ENCODE measurements at regions not wholly inside any gene's neighbourhood (a gene's known extent, or its start where the extent isn't known, plus 50 kb on each side); places are given as distances from the start of the nearest gene placed in this dataset.
"Not testable (repeated sequence)": the region's sequence is repeated elsewhere in the genome, so short reads cannot be mapped to it uniquely, and the experiment has no call there.

DNA sequence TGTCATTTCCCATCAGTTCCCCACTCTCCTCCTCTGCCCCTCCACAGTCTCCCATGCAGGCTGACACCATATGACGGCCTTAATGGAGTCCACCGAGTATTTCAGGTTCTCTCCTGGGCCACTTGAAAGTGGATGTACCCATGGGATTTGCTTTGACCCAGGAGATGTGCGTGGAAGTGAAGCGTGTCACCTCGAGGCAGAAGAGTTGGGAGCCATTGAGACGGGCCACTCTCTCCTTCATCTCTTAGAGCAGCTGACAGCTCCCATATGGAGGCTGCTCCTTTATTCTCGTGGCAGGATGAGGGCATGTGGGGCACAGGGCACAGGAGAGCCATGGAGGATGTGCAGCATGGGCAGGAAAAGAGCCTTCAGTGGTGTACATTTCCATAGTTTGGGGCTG is 144.7 kb upstream of the CRYM start:
- H3K27ac ChIP-seq; H3K9me3 ChIP-seq (replicated peaks in 1 of 11); H3K4me3 ChIP-seq; H3K36me3 ChIP-seq; H3K9ac ChIP-seq; H3K4me1 ChIP-seq; H3K4me2 ChIP-seq; H3K27me3 ChIP-seq; H4K20me1 ChIP-seq: not testable (repeated sequence)

DNA sequence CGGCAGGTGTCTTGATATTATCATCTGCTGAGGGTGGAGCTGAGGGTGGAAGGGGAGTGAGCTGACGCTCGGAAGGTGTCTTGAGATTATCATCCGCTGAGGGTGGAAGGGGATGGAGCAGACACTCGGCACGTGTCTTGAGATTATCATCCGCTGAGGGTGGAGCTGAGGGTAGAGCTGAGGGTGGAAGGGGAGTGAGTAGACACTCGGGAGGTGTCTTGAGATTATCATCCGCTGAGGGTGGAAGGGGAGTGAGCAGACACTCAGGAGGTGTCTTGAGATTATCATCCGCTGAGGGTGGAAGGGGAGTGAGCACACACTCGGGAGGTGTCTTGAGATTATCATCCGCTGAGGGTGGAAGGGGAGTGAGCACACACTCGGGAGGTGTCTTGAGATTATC is 126.6 kb upstream of the CRYM start:
- H3K27me3 ChIP-seq; H3K4me2 ChIP-seq; H4K20me1 ChIP-seq; H3K36me3 ChIP-seq; H3K27ac ChIP-seq; H3K9me3 ChIP-seq (replicated peaks in 1 of 11); H3K9ac ChIP-seq; H3K4me1 ChIP-seq; H3K4me3 ChIP-seq: not testable (repeated sequence)

DNA sequence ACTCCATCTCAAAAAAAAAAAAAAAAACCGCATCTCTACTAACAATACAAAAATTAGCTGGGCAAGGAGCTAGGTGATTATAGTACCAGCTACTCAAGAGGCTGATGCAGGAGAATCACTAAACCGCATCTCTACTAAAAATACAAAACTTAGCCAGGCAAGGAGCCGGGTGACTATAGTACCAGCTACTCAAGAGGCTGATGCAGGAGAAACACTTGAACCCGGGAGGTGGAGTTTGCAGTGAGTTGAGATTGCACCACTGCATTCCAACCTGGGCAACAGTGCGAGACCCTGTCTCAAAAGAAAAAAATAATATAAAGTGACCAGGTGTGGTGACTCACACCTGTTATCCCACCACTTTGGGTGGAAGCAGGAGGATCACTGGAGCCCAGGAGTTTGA is 119.8 kb upstream of the CRYM start:
- H4K20me1 ChIP-seq; H3K4me2 ChIP-seq; H3K9ac ChIP-seq; H3K4me1 ChIP-seq; H3K4me3 ChIP-seq; H3K9me3 ChIP-seq (replicated peaks in 1 of 11); H3K27ac ChIP-seq; H3K36me3 ChIP-seq; H3K27me3 ChIP-seq: not testable (repeated sequence)

DNA sequence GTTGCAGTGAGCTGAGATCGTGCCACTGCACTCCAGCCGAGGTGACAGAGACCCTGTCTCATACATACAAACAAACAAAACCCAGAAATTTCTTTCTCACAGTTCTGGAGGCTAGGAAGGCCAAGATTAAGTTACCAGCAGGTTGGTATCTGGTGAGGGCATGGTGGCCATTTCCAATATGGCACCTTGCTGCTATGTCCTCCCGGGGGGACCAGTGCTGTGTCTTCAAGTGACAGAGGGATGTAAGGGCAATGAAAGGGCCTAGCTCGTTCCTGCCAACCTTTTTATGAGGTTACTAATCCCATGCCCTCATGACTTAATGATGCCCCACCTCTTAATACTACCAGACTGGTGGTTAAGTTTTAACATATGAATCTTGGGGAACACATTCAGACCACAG is 118.5 kb upstream of the CRYM start:
- H4K20me1 ChIP-seq; H3K4me1 ChIP-seq; H3K9me3 ChIP-seq (replicated peaks in 1 of 11); H3K27me3 ChIP-seq; H3K9ac ChIP-seq; H3K36me3 ChIP-seq; H3K4me3 ChIP-seq; H3K27ac ChIP-seq; H3K4me2 ChIP-seq: not testable (repeated sequence)

DNA sequence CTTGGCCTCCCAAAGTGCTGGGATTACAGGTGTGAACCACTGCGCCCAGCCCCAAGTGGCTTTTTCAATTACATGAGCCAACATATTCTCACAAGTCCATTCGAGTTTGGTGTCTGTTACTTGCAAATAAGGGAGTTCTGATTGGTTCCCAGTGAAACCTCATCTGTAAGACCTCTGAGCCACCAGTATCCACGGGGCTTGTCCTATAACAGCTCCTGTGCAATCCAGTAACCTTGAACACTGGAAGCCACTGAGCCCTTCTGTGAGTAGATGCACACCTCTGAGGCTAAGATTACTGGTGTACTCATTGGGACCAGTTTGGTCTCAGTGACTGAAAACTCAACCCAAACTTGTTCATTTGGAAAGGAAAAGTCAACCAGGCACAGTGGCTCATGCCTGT is 112.5 kb upstream of the CRYM start:
- H4K20me1 ChIP-seq; H3K36me3 ChIP-seq; H3K9me3 ChIP-seq (replicated peaks in 1 of 11); H3K4me2 ChIP-seq; H3K4me1 ChIP-seq; H3K27ac ChIP-seq; H3K9ac ChIP-seq; H3K4me3 ChIP-seq; H3K27me3 ChIP-seq: not testable (repeated sequence)

DNA sequence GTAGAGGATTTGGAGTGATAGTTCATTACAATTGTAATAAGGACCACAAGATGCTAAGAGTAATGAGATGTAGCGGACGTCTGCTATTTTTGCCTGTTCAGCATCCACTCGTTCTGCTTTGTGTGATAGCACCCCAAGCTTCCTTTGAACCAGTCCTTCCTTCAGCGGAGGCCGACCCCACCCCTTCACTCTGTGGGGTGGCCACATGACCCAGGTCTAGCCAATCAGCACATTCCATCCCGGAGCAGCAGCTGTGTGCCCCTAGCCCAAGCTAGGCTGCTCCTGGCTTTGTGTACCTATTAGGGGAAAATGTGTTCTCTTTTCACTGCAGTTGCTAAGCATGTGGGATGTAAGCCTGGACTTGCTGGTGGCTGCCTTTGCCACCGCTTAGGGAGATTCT is 111.8 kb upstream of the CRYM start:
- not testable (repeated sequence) for H3K4me3 ChIP-seq; H3K4me2 ChIP-seq; H3K27me3 ChIP-seq; H4K20me1 ChIP-seq; H3K9ac ChIP-seq; H3K9me3 ChIP-seq (replicated peaks in 1 of 11); H3K27ac ChIP-seq; H3K36me3 ChIP-seq; H3K4me1 ChIP-seq

DNA sequence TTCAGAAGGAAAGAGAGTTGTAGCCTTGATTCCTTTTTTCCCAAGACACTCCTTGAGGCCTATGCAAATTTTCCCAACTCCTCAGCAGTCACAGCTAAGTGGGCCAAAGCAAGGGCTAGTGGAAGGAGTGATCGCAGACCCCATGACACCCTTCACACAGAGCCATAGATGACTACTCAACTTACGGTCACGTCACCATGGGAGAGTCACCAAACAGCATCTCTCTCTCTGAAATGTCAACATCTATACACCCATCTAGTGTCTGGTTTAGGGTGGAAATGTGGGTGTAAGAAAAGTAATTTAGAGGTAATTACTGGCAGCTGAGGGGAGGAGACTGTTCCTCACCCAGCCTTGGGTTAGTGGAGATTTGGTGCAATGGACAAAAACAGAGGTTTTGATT is 109.7 kb upstream of the CRYM start:
- not testable (repeated sequence) for H3K27me3 ChIP-seq; H4K20me1 ChIP-seq; H3K9me3 ChIP-seq (replicated peaks in 1 of 11); H3K4me1 ChIP-seq; H3K4me2 ChIP-seq; H3K4me3 ChIP-seq; H3K27ac ChIP-seq; H3K36me3 ChIP-seq; H3K9ac ChIP-seq

DNA sequence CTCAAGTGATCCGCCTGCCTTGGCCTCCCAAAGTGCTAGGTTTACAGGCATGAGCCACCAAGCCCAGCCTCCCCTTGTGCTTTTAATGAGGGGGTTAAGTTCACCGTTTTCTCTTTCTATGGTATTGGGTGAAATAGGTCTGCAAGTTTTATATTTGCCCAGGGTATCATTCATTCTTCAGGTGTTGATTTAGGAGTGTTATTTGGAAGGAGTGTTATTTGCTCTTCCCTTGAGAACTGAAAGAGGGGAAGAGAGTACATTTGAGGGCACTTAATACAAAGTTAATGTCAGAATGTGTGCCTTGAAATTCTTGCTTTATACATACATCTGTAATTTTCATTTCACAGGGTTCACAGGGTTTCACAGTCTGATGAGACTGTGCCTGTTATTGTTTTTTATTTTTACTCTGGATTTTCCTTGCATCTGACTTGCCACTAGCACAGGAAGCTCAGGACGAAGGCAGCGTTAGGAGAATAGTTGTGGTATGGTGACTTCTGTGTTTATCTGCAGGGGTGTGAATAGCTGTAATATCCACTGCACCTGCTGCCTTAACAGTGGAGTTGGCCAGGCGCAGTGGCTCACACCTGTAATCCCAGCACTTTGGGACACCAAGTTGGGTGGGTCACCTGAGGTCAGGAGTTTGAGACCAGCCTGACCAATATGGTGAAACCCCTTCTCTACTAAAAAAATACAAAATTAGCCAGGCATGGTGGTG is 108.3 kb upstream of the CRYM start:
- H3K27ac ChIP-seq; H3K27me3 ChIP-seq; H3K4me2 ChIP-seq; H3K36me3 ChIP-seq; H3K9ac ChIP-seq; H3K4me3 ChIP-seq; H3K9me3 ChIP-seq (replicated peaks in 1 of 11); H4K20me1 ChIP-seq; H3K4me1 ChIP-seq: not testable (repeated sequence)

DNA sequence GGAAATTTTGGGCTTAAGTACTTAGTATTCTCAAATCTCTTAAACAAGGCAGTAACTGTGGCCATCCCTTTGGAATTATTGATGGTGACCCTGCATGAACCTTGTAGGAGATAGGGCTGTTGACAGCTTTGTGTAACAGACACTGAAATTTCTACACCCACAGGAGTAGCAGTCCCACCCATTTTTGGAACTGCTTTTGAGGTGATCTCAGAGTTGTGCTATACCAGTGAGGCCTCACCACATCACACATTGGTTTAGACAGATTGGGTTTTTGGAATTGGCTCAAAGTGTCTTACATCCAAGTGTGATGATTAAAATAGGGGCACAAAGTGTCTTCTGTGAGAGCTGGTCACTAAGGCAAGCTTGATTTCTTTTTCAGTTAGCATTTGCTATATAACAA is 105.6 kb upstream of the CRYM start:
- H3K27ac ChIP-seq; H3K9ac ChIP-seq; H3K4me3 ChIP-seq; H3K9me3 ChIP-seq (replicated peaks in 1 of 11); H4K20me1 ChIP-seq; H3K27me3 ChIP-seq; H3K36me3 ChIP-seq; H3K4me2 ChIP-seq: not testable (repeated sequence)
- H3K4me1 ChIP-seq = peaks cover 0 to 13% (median 4%) of the 10 kb centered on the region in 10 experiments; a peak in 9 of 20 replicates

DNA sequence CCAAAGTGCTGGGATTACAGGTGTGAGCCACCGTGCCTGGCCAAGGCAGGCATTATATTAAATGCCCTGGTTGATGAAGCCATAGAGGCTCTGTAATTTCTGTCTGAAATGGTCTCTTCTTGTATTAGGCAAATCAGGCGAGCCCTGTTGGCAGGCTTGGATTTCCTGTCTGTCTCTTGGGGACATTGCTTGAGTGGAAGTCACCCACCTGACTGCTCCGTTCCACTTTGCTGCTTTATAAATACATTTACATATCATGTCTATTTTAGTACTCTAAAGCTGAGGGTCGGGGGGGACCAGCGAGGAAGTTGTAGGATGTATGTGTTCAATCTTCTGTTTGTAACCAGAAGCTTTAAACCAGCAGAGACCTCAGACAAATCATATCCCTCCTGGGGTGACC is 101.6 kb upstream of the CRYM start:
- not testable (repeated sequence) for H3K9me3 ChIP-seq (replicated peaks in 1 of 11); H3K27me3 ChIP-seq; H3K27ac ChIP-seq; H4K20me1 ChIP-seq; H3K9ac ChIP-seq; H3K36me3 ChIP-seq; H3K4me3 ChIP-seq
- peaks cover 0 to 15% (median 4%) of the 10 kb centered on the region in 10 experiments; a peak in 9 of 20 replicates for H3K4me1 ChIP-seq
- H3K4me2 ChIP-seq = peak overlapping the region in 1 of 11 experiments; percentile 44; a peak in 1 of 22 replicates

DNA sequence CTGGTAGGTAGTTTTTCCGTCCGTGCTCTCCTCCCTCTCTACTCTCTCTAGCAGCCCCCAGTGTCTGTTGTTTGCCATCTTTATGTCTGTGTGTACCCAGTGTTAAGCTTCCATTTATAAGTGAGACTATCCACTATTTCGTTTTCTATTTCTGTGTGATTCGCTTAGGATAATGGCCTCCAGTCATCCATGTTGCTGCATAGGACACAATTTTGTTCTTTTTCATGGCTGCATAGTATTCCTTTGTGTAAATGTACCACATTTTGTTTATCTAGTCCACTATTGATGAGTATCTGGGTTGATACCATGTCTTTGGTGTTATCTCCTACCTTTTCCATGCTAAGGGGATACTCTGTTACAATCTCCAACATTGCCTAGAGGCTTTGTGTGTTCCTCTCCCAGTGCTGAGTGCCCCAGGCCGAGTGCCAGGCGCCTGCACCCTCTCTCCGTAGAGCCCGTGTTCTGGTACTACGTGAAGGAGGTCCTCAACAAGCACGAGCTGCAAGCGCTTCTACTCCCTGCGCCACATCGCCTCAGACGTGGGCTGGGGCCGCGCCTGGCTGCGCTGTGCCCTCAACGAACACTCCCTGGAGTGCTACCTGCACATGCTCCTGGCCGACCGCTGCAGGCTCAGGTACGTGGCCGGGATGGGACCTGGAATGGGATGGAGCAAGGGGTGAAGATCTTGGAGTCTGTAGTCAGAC is 98.3 kb upstream of the CRYM start:
- H4K20me1 ChIP-seq; H3K4me2 ChIP-seq; H3K36me3 ChIP-seq; H3K9me3 ChIP-seq (replicated peaks in 1 of 11); H3K27ac ChIP-seq; H3K27me3 ChIP-seq; H3K9ac ChIP-seq; H3K4me3 ChIP-seq: not testable (repeated sequence)
- H3K4me1 ChIP-seq = peaks cover 0 to 15% (median 4%) of the 10 kb centered on the region in 10 experiments; a peak in 11 of 20 replicates

DNA sequence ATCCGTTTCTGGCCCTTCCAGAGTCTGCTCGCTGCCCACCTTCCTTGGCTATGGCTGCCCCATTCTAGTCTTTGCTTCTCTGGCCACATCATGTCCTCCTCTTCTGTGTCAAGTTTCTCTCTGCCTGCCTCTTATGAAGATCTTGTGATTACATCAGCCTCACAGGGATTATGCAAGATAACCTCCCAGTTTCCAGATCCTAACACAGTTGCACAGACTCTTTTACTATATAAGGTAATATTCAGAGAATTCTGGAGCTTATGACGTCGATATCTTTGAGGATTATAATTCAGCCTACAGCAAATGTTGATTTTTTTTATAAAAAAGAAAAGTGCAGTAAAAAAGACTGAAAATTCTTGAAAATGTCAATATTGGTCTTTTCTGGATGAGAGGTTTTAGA is 97.2 kb upstream of the CRYM start:
- not testable (repeated sequence) for H3K4me2 ChIP-seq; H3K27me3 ChIP-seq; H4K20me1 ChIP-seq; H3K27ac ChIP-seq; H3K36me3 ChIP-seq; H3K9me3 ChIP-seq (replicated peaks in 1 of 11); H3K4me3 ChIP-seq; H3K9ac ChIP-seq
- peaks cover 0 to 18% (median 12%) of the 10 kb centered on the region in 10 experiments; a peak in 15 of 20 replicates for H3K4me1 ChIP-seq

DNA sequence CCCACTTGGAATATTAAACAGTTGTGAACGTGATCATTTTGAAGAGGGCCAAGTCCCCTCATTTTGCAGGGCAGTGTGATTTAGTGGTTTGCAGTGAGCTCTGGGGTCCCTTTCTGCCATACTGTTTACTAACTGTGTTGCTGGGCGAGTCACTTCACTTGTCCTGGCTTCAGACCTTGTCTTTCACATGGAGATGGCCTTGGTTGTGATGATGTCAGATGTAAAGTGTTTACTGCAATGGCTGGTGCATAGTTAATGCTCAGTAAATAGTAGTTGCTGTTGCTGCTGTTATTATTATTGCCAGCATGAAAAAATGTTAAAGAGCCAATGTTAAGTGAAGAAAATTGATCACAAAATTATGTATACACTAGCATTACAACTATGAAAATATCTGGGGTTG is 95.4 kb upstream of the CRYM start:
- H4K20me1 ChIP-seq; H3K4me2 ChIP-seq; H3K9ac ChIP-seq; H3K9me3 ChIP-seq (replicated peaks in 1 of 11); H3K36me3 ChIP-seq; H3K27me3 ChIP-seq; H3K4me3 ChIP-seq; H3K27ac ChIP-seq: not testable (repeated sequence)
- H3K4me1 ChIP-seq = peaks cover 0 to 18% (median 9%) of the 10 kb centered on the region in 10 experiments; a peak in 12 of 20 replicates

DNA sequence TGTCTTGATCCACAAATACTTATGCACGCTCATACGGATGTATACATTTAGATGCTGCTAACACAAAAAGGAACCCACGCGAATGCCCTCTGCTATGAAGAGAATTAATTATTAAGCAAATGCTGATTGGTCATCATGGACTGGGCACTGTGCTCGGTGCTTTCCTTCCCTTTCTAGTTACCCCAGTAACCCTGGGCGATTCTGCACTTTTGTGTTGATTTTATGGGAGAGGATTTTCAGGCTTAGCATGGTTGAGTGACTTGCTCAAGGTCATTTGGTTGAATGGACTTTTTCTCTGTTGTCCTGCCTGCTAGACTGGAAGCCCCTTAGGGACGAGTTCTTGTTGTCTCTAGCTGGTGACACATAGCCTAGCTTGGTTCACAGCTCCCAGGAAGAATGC is 94.8 kb upstream of the CRYM start:
- H3K27ac ChIP-seq; H3K27me3 ChIP-seq; H3K4me2 ChIP-seq; H3K4me3 ChIP-seq; H3K36me3 ChIP-seq; H4K20me1 ChIP-seq; H3K9me3 ChIP-seq (replicated peaks in 1 of 11); H3K9ac ChIP-seq: not testable (repeated sequence)
- peaks cover 4 to 23% (median 14%) of the 10 kb centered on the region in 10 experiments; a peak in 19 of 20 replicates for H3K4me1 ChIP-seq

Measured in BLaER1 treated with 17β-estradiol and CSF1 and Interleukin-3, amounts not matched to agents 10 nM and 100 nM (cell line).